Ishikawa (cell line): ENCODE measurements at regions not wholly inside any gene's neighbourhood (a gene's known extent, or its start where the extent isn't known, plus 50 kb on each side); places are given as distances from the start of the nearest gene placed in this dataset.

ENCODE experiments used
- CEBPB ChIP-seq: IDR thresholded peaks from 2 replicates; pipeline ENCODE4 v1.6.1; 2012
- CREB1 ChIP-seq: IDR thresholded peaks from 2 replicates; pipeline ENCODE4 v1.6.1; 2012; ENCODE audit warnings: low read depth
- EGR1 ChIP-seq: IDR thresholded peaks from 2 replicates; pipeline ENCODE4 v1.6.1; 2012
- EP300 ChIP-seq: IDR thresholded peaks from 2 replicates; pipeline ENCODE4 v1.6.1; 2012; ENCODE audit warnings: borderline replicate concordance
- FOXM1 ChIP-seq: IDR thresholded peaks from 2 replicates; pipeline ENCODE4 v1.6.1; 2012; ENCODE audit warnings: low read depth, borderline replicate concordance
- MAX ChIP-seq: IDR thresholded peaks from 2 replicates; pipeline ENCODE4 v1.6.1; 2012
- NFIC ChIP-seq: IDR thresholded peaks from 2 replicates; pipeline ENCODE4 v1.6.1; 2012
- RAD21 ChIP-seq: IDR thresholded peaks from 2 replicates; pipeline ENCODE4 v1.6.1; 2012; ENCODE audit warnings: low read depth
- REST ChIP-seq: IDR thresholded peaks from 2 replicates; pipeline ENCODE4 v1.6.1; 2012; ENCODE audit warnings: low read depth, mild to moderate bottlenecking
- TAF1 ChIP-seq: IDR thresholded peaks from 2 replicates; pipeline ENCODE4 v1.6.1; 2012; ENCODE audit warnings: low read depth, mild to moderate bottlenecking
- TCF12 ChIP-seq: IDR thresholded peaks from 2 replicates; pipeline ENCODE4 v1.6.1; 2012; ENCODE audit warnings: low read depth
- TEAD4 ChIP-seq: IDR thresholded peaks from 2 replicates; pipeline ENCODE4 v1.6.1; 2012
- USF1 ChIP-seq: IDR thresholded peaks from 2 replicates; pipeline ENCODE4 v1.6.1; 2012
- YY1 ChIP-seq: IDR thresholded peaks from 2 replicates; pipeline ENCODE4 v1.6.1; 2012; ENCODE audit warnings: low read depth
- ZBTB7A ChIP-seq: IDR thresholded peaks from 2 replicates; pipeline ENCODE4 v1.6.1; 2012; ENCODE audit warnings: low read depth

- TF ChIP-seq TAF1: no peak
- TF ChIP-seq REST: no peak
- no peak for TF ChIP-seq ZBTB7A
- TF ChIP-seq TCF12: no peak
- TF ChIP-seq USF1: no peak
- TF ChIP-seq RAD21: no peak
- no peak for TF ChIP-seq TEAD4
- TF ChIP-seq NFIC: no peak
These were observed 240.1 kb downstream of the IRS1 start for GRCh38 chr2:226559536-226559935.

- no peak for TF ChIP-seq RAD21
- no peak for TF ChIP-seq TCF12
- TF ChIP-seq YY1: no peak
- no peak for TF ChIP-seq USF1
- TF ChIP-seq TEAD4: no peak
- TF ChIP-seq EGR1: no peak
These were observed 241.2 kb downstream of the IRS1 start for GRCh38 chr2:226558418-226558817.

GRCh38 chr2:226556050-226556449 is 243.6 kb downstream of the IRS1 start:
- TF ChIP-seq MAX: no peak
- no peak for TF ChIP-seq ZBTB7A
- no peak for TF ChIP-seq FOXM1
- no peak for TF ChIP-seq TAF1
- TF ChIP-seq USF1: no peak
- TF ChIP-seq NFIC: no peak
- TF ChIP-seq YY1: no peak
- no peak for TF ChIP-seq CREB1
- no peak for TF ChIP-seq TCF12
- no peak for TF ChIP-seq EGR1
- no peak for TF ChIP-seq TEAD4
- TF ChIP-seq RAD21: no peak
- no peak for TF ChIP-seq EP300
- TF ChIP-seq CEBPB: no peak
- no peak for TF ChIP-seq REST

- no peak for TF ChIP-seq RAD21
- no peak for TF ChIP-seq USF1
- no peak for TF ChIP-seq TCF12
- TF ChIP-seq CEBPB: no peak
- TF ChIP-seq TEAD4: no peak
- no peak for TF ChIP-seq NFIC
- TF ChIP-seq ZBTB7A: no peak
- no peak for TF ChIP-seq MAX
- no peak for TF ChIP-seq EGR1
- TF ChIP-seq TAF1: no peak
- no peak for TF ChIP-seq YY1
These were observed 244.9 kb downstream of the IRS1 start for GRCh38 chr2:226554701-226555100.

GRCh38 chr2:226553333-226553732 is 246.3 kb downstream of the IRS1 start:
- no peak for TF ChIP-seq ZBTB7A
- TF ChIP-seq FOXM1: no peak
- no peak for TF ChIP-seq TEAD4
- TF ChIP-seq EGR1: no peak
- no peak for TF ChIP-seq USF1
- no peak for TF ChIP-seq MAX
- TF ChIP-seq REST: no peak
- no peak for TF ChIP-seq YY1
